ENCODE measurements at regions not wholly inside any gene's neighbourhood (a gene's known extent, or its start where the extent isn't known, plus 50 kb on each side); places are given as distances from the start of the nearest gene placed in this dataset.

DNA sequence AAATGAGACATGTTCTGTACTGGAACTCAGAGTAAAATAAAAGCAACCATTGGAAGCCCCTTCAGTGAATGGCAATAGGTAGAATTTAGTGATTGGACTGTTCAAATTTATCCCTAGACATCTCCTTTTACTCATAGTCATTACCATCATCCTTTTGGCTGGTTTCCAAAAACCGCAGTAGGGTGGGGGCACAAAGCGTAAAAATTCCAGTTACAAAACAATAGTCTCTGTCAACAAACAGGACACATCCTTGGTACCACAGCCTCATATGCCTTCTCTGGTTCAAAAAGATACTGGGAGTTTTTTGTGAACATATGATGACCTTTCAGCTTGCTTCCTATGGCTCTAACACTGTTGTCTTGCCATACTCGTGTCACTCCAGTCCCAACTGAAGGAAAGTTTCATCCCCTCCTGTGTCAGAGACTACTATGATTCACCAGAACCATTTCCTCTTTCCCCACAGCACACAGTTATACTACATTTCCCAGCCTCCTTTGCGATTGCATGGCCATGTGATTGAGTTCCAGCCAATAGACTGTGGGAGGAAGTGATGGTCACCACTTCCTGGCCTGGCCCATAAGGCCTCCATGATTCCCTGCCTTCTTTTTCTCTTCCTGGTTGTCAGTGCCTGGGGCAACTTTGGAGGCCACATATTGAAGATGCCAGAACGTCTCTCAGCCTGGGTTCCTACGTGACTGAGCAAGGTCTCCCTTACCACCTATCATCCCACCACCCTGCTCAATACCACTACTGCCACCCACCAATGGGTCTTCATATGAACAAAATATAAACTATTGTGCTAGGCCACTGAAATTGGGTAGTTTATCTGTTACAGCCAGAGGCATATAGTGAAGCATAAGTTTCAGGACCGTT is 162.4 kb downstream of the ID4 start:
- TF ChIP-seq EZH2 (IDR thresholded peaks at IDR 0.05; ENCODE audit: insufficient read depth, poor library complexity, severe bottlenecking): no peak
- no peak for TF ChIP-seq EZH2phosphoT487 (IDR thresholded peaks at IDR 0.05; ENCODE audit: insufficient read depth, low read depth)

Data from GM23248 (cell line).